ENCODE measurements at regions not wholly inside any gene's neighbourhood (a gene's known extent, or its start where the extent isn't known, plus 50 kb on each side); places are given as distances from the start of the nearest gene placed in this dataset.
"Not testable (repeated sequence)": the region's sequence is repeated elsewhere in the genome, so short reads cannot be mapped to it uniquely, and the experiment has no call there.

GRCh38 chr4:149914119-149915115 is 98.8 kb upstream of the IQCM start:
- DNase-seq = no peak
- Histone ChIP-seq H3K36me3 (no peaks in the 10 kb centered on the region), H3K27ac (no peak overlapping the region), H3K27me3 (no peaks in the 10 kb centered on the region), H3K9me3 (no peaks in the 10 kb centered on the region), H3K4me3 (no peak overlapping the region), H3K4me1 (no peaks in the 10 kb centered on the region)
- no peak for ATAC-seq
- in situ Hi-C loops (cut with MboI; ENCODE audit: low sequenced_read_pairs in 4 of 4) = no loop called here
- TF ChIP-seq POLR2A (IDR thresholded peaks at IDR 0.05) (no peak), CTCF (IDR thresholded peaks at IDR 0.05 in 4 of 5, conservative IDR thresholded peaks at IDR 0.05 in 1 of 5) (peak in 1 of 5 experiments; percentile 34)
- intact Hi-C loops (cut with DNase I; ENCODE audit: low total_unique reads) = no loop called here

GRCh38 chr4:149915735-149916134 is 100.1 kb upstream of the IQCM start:
- H3K27ac ChIP-seq; in situ Hi-C loops (cut with MboI; ENCODE audit: low sequenced_read_pairs in 4 of 4): not testable (repeated sequence)

GRCh38 chr4:149923736-149924135 is 108.1 kb upstream of the IQCM start:
- Histone ChIP-seq H3K27ac (no peak overlapping the region), H3K36me3 (no peaks in the 10 kb centered on the region), H3K4me3 (no peak overlapping the region), H3K9me3 (no peaks in the 10 kb centered on the region), H3K27me3 (no peaks in the 10 kb centered on the region), H3K4me1 (no peaks in the 10 kb centered on the region)
- TF ChIP-seq POLR2A (IDR thresholded peaks at IDR 0.05) (no peak), CTCF (IDR thresholded peaks at IDR 0.05 in 4 of 5, conservative IDR thresholded peaks at IDR 0.05 in 1 of 5) (no peak)
- no peak for DNase-seq
- no peak for ATAC-seq
- intact Hi-C loops (cut with DNase I; ENCODE audit: low total_unique reads) = no loop called here
- in situ Hi-C loops (cut with MboI; ENCODE audit: low sequenced_read_pairs in 4 of 4) = no loop called here

More at GRCh38 chr4:149915735-149916134, 100.1 kb upstream of the IQCM start:
- ATAC-seq; H3K36me3 ChIP-seq; H3K4me3 ChIP-seq; DNase-seq; H3K4me1 ChIP-seq; H3K27me3 ChIP-seq; intact Hi-C loops (cut with DNase I; ENCODE audit: low total_unique reads); H3K9me3 ChIP-seq: not testable (repeated sequence)

- no peaks in the 10 kb centered on the region for H3K9me3 ChIP-seq
- no peaks in the 10 kb centered on the region for H3K36me3 ChIP-seq
- DNase-seq = no peak
- no peak for ATAC-seq
- no peak overlapping the region for H3K27ac ChIP-seq
- H3K27me3 ChIP-seq = no peaks in the 10 kb centered on the region
- no peak overlapping the region for H3K4me3 ChIP-seq
- no peaks in the 10 kb centered on the region for H3K4me1 ChIP-seq
- TF ChIP-seq POLR2A (IDR thresholded peaks at IDR 0.05) (no peak), CTCF (IDR thresholded peaks at IDR 0.05 in 4 of 5, conservative IDR thresholded peaks at IDR 0.05 in 1 of 5) (no peak)
- in situ Hi-C loops (cut with MboI; ENCODE audit: low sequenced_read_pairs in 4 of 4) = no loop called here
- intact Hi-C loops (cut with DNase I; ENCODE audit: low total_unique reads) = no loop called here
Measured at GRCh38 chr4:149927514-149927913, 111.9 kb upstream of the IQCM start.

- intact Hi-C loops (cut with DNase I; ENCODE audit: low total_unique reads) (no loop called here), in situ Hi-C loops (cut with MboI; ENCODE audit: low sequenced_read_pairs in 4 of 4) (no loop called here)
- no peak for DNase-seq
- no peaks in the 10 kb centered on the region for H3K27me3 ChIP-seq
- no peak for TF ChIP-seq CTCF (IDR thresholded peaks at IDR 0.05 in 4 of 5, conservative IDR thresholded peaks at IDR 0.05 in 1 of 5)
- no peaks in the 10 kb centered on the region for H3K9me3 ChIP-seq
- H3K4me1 ChIP-seq = no peaks in the 10 kb centered on the region
- no peak for ATAC-seq
- no peak overlapping the region for H3K4me3 ChIP-seq
- no peak overlapping the region for H3K27ac ChIP-seq
- no peaks in the 10 kb centered on the region for H3K36me3 ChIP-seq
Measured at GRCh38 chr4:149928507-149928906, 112.9 kb upstream of the IQCM start.

All from gastrocnemius medialis (tissue), 4 donors.